GM19467 (cell line): ENCODE measurements at regions not wholly inside any gene's neighbourhood (a gene's known extent, or its start where the extent isn't known, plus 50 kb on each side); places are given as distances from the start of the nearest gene placed in this dataset.
"Not testable (repeated sequence)": the region's sequence is repeated elsewhere in the genome, so short reads cannot be mapped to it uniquely, and the experiment has no call there.

Experiments
- ATAC-seq: cut with Tn5 transposase; IDR thresholded peaks from one replicate; pipeline ENCODE4 v1.9.1; 2021; ENCODE audit warnings: mild to moderate bottlenecking, moderate library complexity; ENCODE audit not compliant: unreplicated experiment

- no peak for ATAC-seq
Measured at GRCh38 chr15:26280281-26280680, 417.2 kb upstream of the ATP10A start.

DNA sequence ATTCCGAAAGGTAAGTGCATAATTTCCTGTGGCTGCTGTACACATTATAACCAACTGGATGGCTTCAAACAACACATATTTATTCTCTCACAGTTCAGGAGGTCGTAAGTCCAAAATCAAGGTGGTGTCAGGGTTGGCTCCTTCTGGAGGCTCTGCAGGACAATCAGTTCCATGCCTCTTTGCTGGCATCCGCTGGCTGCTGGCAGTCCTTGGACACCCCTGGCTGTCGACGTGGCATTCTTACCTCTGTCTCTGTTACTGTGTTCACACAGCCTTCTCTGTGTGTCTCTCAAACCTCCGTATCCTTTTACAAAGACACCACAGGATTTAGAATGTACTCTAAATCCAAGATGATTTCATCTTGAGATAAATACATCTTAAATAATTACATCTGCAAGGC, 398.8 kb upstream of the ATP10A start:
- ATAC-seq = no peak

GRCh38 chr15:26261413-26261812, 398.3 kb upstream of the ATP10A start:
- ATAC-seq = no peak

GRCh38 chr15:26260517-26261133, 397.5 kb upstream of the ATP10A start:
- no peak for ATAC-seq

DNA sequence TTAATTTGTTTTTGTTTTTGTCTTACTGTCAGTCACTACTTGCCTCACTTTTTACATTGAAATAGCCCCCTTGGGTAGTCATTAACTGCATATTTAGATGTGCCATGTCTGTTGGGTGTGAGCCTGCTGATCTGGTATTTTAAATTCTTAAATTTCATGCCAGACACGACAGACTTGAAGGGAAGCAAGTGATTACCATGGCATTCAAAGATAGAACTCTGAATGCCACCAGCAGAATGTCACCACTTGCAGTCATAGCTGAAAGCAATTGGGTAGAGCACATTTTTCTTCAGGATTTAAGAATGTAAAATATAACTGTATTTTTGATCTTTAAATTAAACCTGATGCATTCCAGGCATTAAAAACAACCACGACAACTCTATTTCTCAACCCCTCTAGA, 396.5 kb upstream of the ATP10A start:
- no peak for ATAC-seq

- ATAC-seq = not testable (repeated sequence)
Measured at GRCh38 chr15:26244782-26245181, 381.7 kb upstream of the ATP10A start.

DNA sequence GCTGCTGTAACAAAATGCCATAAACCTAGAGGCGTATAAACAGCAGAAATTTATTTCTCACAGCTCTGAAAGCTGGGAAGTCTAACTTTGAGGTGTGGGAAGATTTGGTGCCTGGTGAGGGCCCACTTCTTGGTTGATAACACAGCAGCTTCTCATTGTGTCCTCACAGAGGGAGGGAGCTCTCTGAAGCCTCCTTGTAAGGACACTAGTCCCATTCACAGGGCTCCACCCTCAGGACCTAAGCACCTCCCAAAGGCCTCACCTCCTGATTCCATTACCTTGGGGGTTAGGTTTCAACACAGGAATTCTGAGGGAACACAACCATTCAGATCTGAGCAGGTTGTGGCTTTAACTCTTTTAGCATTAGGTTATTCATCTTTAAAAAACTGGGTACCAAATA, 380.3 kb upstream of the ATP10A start:
- no peak for ATAC-seq

DNA sequence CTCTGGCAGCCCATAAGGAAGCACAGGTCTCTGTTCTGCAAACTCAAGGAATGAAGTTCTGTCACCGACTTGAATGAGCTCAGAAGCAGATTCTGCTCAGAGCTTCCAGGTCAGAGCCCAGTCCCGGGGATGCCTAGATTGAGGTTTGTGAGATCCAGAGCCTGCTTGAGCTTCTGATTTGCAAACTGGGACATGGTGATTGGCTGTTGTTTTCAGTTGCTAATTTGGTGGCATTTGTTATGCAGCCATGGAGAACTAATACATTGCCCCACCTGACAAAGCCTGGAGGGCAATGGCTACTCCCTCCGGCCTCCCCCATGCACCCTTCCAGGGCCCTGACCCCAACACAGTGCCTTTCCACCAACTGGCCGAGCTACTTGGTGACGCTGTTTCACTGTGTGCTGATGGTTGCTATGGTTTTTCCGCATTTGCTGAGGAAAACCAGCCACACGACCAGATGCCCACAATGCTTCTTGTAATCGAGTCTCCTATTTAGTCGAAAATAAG, 379.5 kb upstream of the ATP10A start:
- no peak for ATAC-seq

DNA sequence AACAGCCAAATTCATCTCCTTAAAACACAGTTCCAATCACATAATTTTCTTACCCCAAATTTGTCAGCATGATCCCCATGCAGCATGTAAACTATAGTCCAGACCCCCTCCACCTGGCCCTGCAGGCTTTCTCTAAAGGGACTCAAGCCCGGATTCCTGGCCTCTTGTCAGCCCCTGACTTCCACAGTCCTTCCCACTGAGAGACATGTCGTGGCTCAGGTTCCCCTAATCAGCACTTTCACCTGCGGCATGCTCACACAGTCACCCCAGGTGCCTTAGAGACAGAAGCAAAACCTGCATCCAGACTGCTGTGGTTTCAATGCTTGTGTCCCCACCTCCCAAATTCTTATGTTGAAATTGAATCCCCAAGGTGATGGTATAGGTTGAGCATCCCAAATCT, 372.7 kb upstream of the ATP10A start:
- no peak for ATAC-seq

DNA sequence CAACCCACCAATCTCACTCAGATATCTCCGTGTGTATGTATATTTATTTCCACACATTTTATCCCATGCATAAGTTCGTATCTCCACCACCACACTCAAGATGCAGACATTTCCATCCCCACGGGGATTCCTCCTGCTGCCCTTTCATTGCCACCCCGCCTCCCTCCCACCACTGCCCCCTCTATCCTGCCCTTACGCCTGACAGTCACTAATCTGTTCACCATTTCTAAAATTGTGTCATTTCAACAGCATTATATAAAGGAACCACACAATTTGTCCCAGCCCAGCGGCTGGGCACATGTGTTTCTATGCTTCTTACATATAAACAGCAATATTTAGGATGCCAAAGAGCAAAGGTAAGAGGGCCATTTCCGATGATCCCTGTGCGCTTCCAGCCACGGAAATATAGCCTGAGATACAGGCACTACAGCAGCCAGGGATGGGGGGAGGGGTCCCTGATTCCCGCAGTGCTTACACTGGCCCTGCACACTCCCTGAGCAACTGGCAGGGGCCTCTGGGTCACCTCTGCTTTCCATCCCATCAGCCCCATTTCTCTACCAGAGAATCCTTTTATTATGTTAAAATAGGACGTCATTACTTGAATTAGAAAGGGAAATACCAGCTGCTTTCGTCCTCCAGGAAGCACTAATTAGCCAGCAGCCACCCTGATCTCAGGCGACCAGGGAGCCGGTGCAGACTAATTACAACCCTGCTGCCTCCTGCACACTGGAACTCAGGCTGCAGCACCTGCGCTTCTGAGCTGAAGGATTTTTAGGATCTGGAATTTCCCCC, 372.0 kb upstream of the ATP10A start:
- ATAC-seq = no peak

GRCh38 chr15:26232691-26233090, 369.6 kb upstream of the ATP10A start:
- no peak for ATAC-seq

- no peak for ATAC-seq
Measured at GRCh38 chr15:26231096-26231495, 368.0 kb upstream of the ATP10A start.

DNA sequence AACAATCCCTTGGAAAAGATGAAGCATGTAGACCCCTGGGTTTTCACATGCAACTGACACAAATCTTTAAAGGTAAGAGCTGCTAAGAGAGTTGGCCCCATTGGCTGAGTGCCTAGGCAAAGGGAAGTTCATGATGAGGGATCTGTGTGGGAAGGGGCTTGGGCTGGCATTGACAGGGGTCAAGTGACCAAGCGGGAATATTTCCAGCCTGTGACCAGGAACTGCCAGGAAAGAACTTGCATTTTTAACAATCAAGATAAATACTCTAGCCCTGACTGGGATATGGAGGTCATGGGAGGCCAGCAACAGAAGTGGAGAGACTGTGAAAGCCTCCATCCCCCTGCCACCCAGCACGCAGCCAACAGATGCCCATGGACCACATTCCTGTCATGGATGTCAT, 361.1 kb upstream of the ATP10A start:
- ATAC-seq = no peak

GRCh38 chr15:26223720-26224119, 360.6 kb upstream of the ATP10A start:
- ATAC-seq = no peak

DNA sequence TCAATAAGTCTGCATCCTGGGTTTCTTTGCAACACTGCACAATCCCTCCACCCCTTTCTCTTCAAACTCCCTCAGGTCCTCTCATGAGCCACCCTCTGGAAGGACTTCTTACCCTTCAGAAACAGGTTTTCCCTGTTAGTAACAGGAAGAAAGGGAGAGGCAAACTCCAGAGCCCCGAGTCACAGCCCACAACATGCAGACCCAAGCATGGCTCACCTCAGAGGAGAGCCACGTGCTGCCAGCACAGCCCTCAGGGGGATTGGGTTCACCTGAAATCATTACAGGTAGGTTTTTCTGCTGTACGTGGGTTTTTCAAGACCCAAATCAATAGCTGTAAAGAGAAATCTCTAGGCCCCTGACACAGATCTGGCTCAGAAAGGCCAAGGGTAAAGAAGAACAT, 359.7 kb upstream of the ATP10A start:
- no peak for ATAC-seq

GRCh38 chr15:26217043-26217442, 353.9 kb upstream of the ATP10A start:
- ATAC-seq = not testable (repeated sequence)

GRCh38 chr15:26214290-26214689, 351.2 kb upstream of the ATP10A start:
- ATAC-seq = no peak

DNA sequence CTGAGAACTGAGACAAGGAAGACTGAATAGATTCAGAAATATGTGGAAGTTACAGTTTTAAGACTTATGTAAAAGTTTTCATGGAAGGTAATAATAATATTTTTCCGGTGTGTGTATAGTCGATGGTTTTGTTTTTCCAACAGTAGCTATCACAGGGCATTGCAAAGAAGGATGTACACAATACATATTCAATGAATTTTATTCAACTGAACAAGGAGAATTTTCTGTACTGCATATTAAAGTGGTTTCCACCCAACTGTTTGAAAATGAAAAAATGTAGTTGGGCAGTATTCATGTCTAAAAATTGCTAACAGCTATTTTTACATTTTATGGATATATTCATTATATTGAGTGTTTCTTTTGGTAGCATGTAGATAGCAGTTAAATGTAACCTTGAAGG, 350.3 kb upstream of the ATP10A start:
- no peak for ATAC-seq

- no peak for ATAC-seq
Measured at GRCh38 chr15:26212109-26212508, 349.0 kb upstream of the ATP10A start.

DNA sequence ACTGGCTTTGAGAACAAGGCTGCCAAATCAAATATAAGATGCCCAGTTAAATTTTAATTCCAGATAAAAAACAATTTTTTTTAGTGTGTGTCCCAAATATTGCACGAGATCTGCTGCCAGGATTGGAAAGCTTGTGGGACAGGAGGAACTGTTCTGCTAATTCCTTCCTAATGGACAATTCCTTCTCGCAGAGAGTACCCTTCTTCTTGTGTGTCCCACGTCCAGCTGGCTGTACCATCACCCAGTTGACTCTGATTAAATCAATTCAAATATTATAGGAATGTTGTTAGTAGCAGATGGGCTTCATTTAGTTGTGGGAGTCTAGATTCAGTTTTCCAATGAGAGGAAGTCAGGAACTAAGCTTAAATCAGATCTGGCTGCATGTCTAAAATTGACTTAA, 347.9 kb upstream of the ATP10A start:
- ATAC-seq = no peak

DNA sequence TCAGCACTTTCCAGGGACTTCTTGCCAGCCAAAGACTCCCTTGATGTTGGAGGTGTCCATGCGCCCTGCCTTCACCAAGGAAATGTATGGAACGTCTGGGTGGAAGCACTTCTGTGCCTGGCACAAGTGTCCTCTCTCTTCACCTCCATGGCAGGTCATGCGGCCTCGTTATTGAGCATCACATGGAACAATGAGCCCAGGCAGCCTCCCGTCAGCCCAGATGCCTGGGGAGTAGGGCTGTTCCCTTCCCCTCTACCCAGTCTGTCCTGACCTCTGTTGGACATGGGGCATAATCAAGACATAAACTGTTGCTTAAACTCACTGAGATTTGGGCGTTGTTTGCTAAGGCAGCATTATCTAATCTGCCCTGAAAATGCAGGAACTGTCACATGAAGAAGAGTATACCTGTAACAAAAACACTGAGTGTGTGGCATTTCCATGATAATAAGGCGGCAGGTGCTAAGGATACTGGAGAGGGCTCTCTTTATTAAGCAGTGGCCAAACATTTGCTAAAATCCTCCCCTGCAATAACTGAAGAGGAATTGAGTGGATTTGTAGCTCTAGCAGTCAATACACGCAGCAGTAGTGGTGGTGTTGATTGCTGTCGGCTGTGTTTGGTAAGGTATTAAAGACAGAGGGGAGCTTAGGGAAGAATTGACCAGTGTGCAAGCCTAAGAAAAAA, 338.2 kb upstream of the ATP10A start:
- no peak for ATAC-seq

DNA sequence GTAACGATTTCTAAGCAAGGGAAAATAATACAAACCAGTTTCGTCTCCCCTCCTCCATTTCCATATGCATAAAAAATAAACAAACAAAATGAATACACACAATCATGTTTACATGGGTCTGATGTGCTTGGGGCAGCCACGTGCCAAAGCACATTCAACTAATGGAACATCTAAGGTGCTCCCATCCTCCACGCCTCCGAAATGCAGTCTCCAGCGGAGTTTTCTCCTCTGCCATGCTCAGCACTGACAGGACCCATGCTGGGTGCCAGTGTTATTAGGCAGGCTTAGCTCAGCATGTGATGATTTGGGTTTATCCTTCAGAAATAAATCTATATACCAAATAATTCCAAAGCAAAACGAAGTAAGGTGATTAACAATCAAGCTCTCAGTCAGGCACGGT, 337.3 kb upstream of the ATP10A start:
- no peak for ATAC-seq
